Upper lobe of right lung (tissue), 1 donor: ENCODE measurements at regions not wholly inside any gene's neighbourhood (a gene's known extent, or its start where the extent isn't known, plus 50 kb on each side); places are given as distances from the start of the nearest gene placed in this dataset.

Experiments
- ATAC-seq: fragments of 200-7000 bp; cut with Tn5 transposase; one replicate; pipeline ENCODE4 v1.9.1; 2020; ENCODE audit warnings: mild to moderate bottlenecking, moderate library complexity
- DNase-seq: peaks from one replicate; pipeline ENCODE4 v3.0.0-alpha.2; 2020
- H3K27ac ChIP-seq: fragments of 200-600 bp; one replicate; pipeline ENCODE4 v1.8.0; 2022
- H3K27me3 ChIP-seq: fragments of 200-600 bp; one replicate; pipeline ENCODE4 v1.8.0; 2022; ENCODE audit warnings: mild to moderate bottlenecking
- H3K36me3 ChIP-seq: fragments of 200-600 bp; one replicate; pipeline ENCODE4 v1.8.0; 2022
- H3K4me1 ChIP-seq: fragments of 200-600 bp; one replicate; pipeline ENCODE4 v1.8.0; 2022
- H3K4me3 ChIP-seq: fragments of 200-600 bp; one replicate; pipeline ENCODE4 v1.8.0; 2022; ENCODE audit warnings: mild to moderate bottlenecking
- H3K9me3 ChIP-seq: fragments of 200-600 bp; one replicate; pipeline ENCODE4 v1.8.0; 2022
- intact Hi-C: fragments of 100-400 bp; cut with DNase I; formaldehyde crosslinking; loops from one replicate; pipeline ENCODE4 v1.11.0; 2022
- TF ChIP-seq, protein P1 (sequence below): fragments of 200-600 bp; IDR thresholded peaks from one replicate; pipeline ENCODE4 v1.8.0; 2022; ENCODE audit warnings: antibody characterized with exemption
- donor health status: DM: no; HTN: yes; CAD: no; lungs with severe emphysema.

DNA sequence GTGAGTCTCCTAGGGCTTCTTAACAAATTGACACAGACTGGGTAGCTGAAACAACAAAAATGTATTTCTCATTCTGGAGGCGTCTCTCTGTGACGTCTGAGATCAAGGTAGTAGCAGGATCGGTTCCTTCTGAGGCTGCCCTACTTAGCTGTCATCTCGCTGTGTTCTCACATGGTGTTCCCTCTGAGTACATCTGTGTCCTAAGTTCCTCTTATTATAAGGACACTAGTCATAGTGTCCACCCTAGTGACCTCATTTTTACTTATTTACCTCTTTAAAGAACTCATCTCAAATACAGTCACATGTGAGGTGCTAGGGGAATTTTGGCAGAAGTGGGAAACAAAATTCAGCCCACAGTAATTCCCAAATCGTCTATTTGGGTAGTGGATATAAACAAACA is 529.1 kb downstream of the NPIPA7 start:
- intact Hi-C loops, result no loop called here
- ATAC-seq, result no peak
- Histone ChIP-seq H3K27ac (no peak overlapping the region), H3K4me3 (no peak overlapping the region), H3K36me3 (no peaks in the 10 kb centered on the region), H3K27me3 (no peaks in the 10 kb centered on the region), H3K9me3 (peaks cover 6% of the 10 kb centered on the region), H3K4me1 (no peaks in the 10 kb centered on the region)
- TF ChIP-seq, protein P1, sequence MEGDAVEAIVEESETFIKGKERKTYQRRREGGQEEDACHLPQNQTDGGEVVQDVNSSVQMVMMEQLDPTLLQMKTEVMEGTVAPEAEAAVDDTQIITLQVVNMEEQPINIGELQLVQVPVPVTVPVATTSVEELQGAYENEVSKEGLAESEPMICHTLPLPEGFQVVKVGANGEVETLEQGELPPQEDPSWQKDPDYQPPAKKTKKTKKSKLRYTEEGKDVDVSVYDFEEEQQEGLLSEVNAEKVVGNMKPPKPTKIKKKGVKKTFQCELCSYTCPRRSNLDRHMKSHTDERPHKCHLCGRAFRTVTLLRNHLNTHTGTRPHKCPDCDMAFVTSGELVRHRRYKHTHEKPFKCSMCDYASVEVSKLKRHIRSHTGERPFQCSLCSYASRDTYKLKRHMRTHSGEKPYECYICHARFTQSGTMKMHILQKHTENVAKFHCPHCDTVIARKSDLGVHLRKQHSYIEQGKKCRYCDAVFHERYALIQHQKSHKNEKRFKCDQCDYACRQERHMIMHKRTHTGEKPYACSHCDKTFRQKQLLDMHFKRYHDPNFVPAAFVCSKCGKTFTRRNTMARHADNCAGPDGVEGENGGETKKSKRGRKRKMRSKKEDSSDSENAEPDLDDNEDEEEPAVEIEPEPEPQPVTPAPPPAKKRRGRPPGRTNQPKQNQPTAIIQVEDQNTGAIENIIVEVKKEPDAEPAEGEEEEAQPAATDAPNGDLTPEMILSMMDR, result no peak
- DNase-seq, result no peak

DNA sequence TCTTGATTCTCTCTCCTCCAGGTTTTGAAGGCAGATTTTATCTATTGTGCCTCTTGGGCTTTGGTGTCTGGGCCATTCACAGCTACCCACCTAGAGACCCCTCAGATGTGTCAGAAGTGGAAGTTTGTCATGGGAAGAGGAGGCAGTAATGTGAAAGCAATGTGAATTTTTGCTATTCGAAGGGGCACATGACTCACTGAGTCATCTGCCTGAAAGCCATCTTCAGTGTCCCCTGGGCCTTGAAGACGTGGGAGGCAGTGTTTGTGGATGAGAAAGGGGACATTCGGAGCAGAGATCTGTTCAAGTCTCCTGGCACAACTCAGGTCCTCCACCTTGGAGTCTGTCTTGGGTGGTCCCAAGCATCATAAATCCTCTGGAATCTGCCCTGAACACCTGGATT is 530.2 kb downstream of the NPIPA7 start:
- H3K4me1 ChIP-seq, result no peaks in the 10 kb centered on the region
- ATAC-seq, result no peak

DNA sequence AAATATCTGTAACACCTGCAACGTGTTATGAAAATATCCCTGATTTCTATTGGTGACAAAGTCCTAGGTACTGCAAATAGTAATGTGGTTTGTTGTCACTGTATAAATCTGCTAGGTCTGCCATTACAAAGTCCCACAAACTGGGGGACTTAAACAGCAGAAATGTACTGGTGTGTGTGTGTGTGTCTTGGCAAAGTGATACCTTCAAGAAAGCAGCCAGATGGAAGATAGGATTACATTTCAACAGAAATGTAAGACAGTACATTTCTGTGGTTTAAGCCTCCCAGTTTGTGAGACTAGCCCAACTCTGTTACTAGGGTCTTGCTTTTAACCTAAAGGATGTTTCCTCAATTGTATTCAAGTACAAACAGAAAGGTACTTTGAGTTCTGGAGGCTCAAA is 531.7 kb downstream of the NPIPA7 start:
- H3K27ac ChIP-seq, result no peak overlapping the region
- H3K9me3 ChIP-seq, result no peaks in the 10 kb centered on the region
- H3K4me1 ChIP-seq, result no peaks in the 10 kb centered on the region
- TF ChIP-seq, protein P1, result no peak
- no peaks in the 10 kb centered on the region for H3K36me3 ChIP-seq
- no peak overlapping the region for H3K4me3 ChIP-seq
- no peaks in the 10 kb centered on the region for H3K27me3 ChIP-seq
- intact Hi-C loops, result no loop called here
- DNase-seq (no peak), ATAC-seq (no peak)

More for the DNA sequence above, 530.2 kb downstream of the NPIPA7 start:
- no peak for DNase-seq
- H3K27me3 ChIP-seq, result no peaks in the 10 kb centered on the region
- no peak overlapping the region for H3K4me3 ChIP-seq
- intact Hi-C loops, result no loop called here
- TF ChIP-seq, protein P1, result no peak
- no peak overlapping the region for H3K27ac ChIP-seq
- no peaks in the 10 kb centered on the region for H3K36me3 ChIP-seq
- H3K9me3 ChIP-seq, result no peaks in the 10 kb centered on the region

DNA sequence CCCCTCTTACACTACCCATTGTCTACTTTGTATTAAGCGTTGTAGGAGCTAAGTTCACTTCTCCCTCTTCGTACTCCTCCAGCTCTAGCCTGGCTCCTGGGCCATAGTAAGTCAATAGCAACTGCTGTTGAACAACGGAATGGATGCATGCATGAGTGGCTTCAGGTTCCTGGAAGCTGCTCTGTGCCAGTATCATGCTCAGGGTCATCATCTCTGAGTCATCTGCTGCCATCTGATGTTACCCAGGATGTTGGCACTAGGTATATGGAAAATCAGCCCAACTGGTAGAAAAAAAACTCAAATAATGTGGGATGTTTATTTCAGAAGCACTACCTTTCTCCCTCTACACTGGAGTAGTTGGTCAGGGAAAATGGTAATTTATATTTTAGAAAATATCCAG is 536.8 kb downstream of the NPIPA7 start:
- intact Hi-C loops, result no loop called here
- DNase-seq, result no peak
- TF ChIP-seq, protein P1, result no peak
- no peak for ATAC-seq
- no peak overlapping the region for H3K27ac ChIP-seq
- H3K36me3 ChIP-seq, result no peaks in the 10 kb centered on the region
- no peaks in the 10 kb centered on the region for H3K9me3 ChIP-seq
- H3K4me1 ChIP-seq, result no peaks in the 10 kb centered on the region
- peaks cover 7% of the 10 kb centered on the region for H3K27me3 ChIP-seq
- no peak overlapping the region for H3K4me3 ChIP-seq

DNA sequence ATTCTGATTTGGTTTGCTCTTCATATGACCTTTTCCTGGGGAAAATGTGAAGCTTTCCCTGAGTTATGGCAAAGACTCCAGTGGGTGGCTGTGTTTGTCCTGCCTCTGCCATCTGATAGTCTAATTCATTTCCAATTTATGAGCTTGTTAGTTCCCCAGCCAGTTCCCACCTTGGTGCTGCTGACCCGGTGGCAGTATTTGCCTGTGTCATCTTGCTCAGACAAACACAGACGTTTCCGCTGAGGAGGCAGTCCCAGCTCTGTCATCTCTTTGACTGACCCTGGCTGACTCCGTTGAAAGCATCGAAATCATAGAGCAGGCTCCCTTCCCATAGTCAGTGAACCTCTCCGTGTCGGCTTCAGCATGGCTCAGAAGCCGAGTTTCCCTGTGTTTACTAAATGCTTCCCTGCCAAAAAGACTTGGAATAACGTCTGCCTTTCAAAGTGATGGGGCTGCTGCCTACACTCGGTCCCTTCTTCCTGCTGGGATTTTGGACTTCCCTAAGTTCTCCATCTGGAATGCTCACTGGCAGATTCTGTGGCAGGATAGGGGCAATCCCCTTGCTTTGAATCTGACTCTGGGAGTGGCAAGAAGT is 538.3 kb downstream of the NPIPA7 start:
- Histone ChIP-seq H3K4me3 (no peak overlapping the region), H3K4me1 (no peaks in the 10 kb centered on the region), H3K36me3 (no peaks in the 10 kb centered on the region), H3K27ac (no peak overlapping the region), H3K27me3 (peaks cover 7% of the 10 kb centered on the region), H3K9me3 (no peaks in the 10 kb centered on the region)
- no peak for DNase-seq
- no peak for ATAC-seq
- intact Hi-C loops, result no loop called here
- TF ChIP-seq, protein P1, result no peak

DNA sequence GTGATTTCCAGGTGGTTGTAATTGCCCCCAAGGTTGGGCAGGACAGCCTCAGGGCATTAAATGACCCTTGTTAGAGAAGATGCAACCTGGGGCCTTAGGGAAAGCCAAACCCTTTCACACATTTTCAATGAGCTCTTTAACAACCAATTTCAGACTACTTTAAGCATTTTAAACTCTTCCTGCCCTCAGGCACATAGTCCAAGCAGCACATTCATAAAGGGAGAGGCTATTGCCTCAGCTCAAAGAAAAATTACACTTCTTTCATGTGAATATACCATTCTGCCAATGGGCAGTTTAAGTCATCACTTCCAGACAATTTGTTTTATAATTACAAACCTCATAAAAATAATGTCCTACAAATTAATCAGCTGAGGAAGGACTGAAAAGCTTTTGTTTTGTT is 544.5 kb downstream of the NPIPA7 start:
- no peak for ATAC-seq
- no peak overlapping the region for H3K27ac ChIP-seq
- intact Hi-C loops, result no loop called here
- no peaks in the 10 kb centered on the region for H3K27me3 ChIP-seq
- H3K9me3 ChIP-seq, result no peaks in the 10 kb centered on the region
- no peak for DNase-seq
- TF ChIP-seq, protein P1, result no peak
- H3K36me3 ChIP-seq, result no peaks in the 10 kb centered on the region
- no peaks in the 10 kb centered on the region for H3K4me1 ChIP-seq
- no peak overlapping the region for H3K4me3 ChIP-seq
